ENCODE measurements at regions not wholly inside any gene's neighbourhood (a gene's known extent, or its start where the extent isn't known, plus 50 kb on each side); places are given as distances from the start of the nearest gene placed in this dataset.

- no peak for DNase-seq (ENCODE audit: extremely low read depth, insufficient read length)
- Histone ChIP-seq H3K27me3 (replicated peaks; ENCODE audit: control insufficient read depth, insufficient read depth, low read length) (no peaks in the 10 kb centered on the region), H3K36me3 (ENCODE audit: control insufficient read depth, insufficient read depth, low read length) (no peaks in the 10 kb centered on the region), H3K4me3 (replicated peaks; ENCODE audit: low read depth, low read length) (no peak overlapping the region)
- no peak for TF ChIP-seq CTCF (IDR thresholded peaks at IDR 0.05; ENCODE audit: insufficient read depth, low read length, poor library complexity, severe bottlenecking)
Observed at GRCh38 chr9:22255337-22255736, 191.3 kb upstream of the DMRTA1 start.

- Histone ChIP-seq H3K36me3 (ENCODE audit: control insufficient read depth, insufficient read depth, low read length) (no peaks in the 10 kb centered on the region), H3K4me3 (replicated peaks; ENCODE audit: low read depth, low read length) (no peak overlapping the region), H3K27me3 (replicated peaks; ENCODE audit: control insufficient read depth, insufficient read depth, low read length) (no peaks in the 10 kb centered on the region)
- TF ChIP-seq CTCF (IDR thresholded peaks at IDR 0.05; ENCODE audit: insufficient read depth, low read length, poor library complexity, severe bottlenecking) = no peak
- DNase-seq (ENCODE audit: extremely low read depth, insufficient read length) = no peak
Observed at GRCh38 chr9:22256381-22256780, 190.2 kb upstream of the DMRTA1 start.

- no peak for DNase-seq (ENCODE audit: extremely low read depth, insufficient read length)
- Histone ChIP-seq H3K4me3 (replicated peaks; ENCODE audit: low read depth, low read length) (no peak overlapping the region), H3K27me3 (replicated peaks; ENCODE audit: control insufficient read depth, insufficient read depth, low read length) (no peaks in the 10 kb centered on the region), H3K36me3 (ENCODE audit: control insufficient read depth, insufficient read depth, low read length) (no peaks in the 10 kb centered on the region)
- no peak for TF ChIP-seq CTCF (IDR thresholded peaks at IDR 0.05; ENCODE audit: insufficient read depth, low read length, poor library complexity, severe bottlenecking)
Observed at GRCh38 chr9:22257026-22257816, 189.4 kb upstream of the DMRTA1 start.

- Histone ChIP-seq H3K36me3 (ENCODE audit: control insufficient read depth, insufficient read depth, low read length) (no peaks in the 10 kb centered on the region), H3K4me3 (replicated peaks; ENCODE audit: low read depth, low read length) (no peak overlapping the region), H3K27me3 (replicated peaks; ENCODE audit: control insufficient read depth, insufficient read depth, low read length) (no peaks in the 10 kb centered on the region)
- no peak for TF ChIP-seq CTCF (IDR thresholded peaks at IDR 0.05; ENCODE audit: insufficient read depth, low read length, poor library complexity, severe bottlenecking)
- DNase-seq (ENCODE audit: extremely low read depth, insufficient read length) = no peak
Observed at GRCh38 chr9:22265038-22265437, 181.6 kb upstream of the DMRTA1 start.

GRCh38 chr9:22265534-22265933 is 181.1 kb upstream of the DMRTA1 start:
- no peak for DNase-seq (ENCODE audit: extremely low read depth, insufficient read length)
- Histone ChIP-seq H3K36me3 (ENCODE audit: control insufficient read depth, insufficient read depth, low read length) (no peaks in the 10 kb centered on the region), H3K4me3 (replicated peaks; ENCODE audit: low read depth, low read length) (no peak overlapping the region), H3K27me3 (replicated peaks; ENCODE audit: control insufficient read depth, insufficient read depth, low read length) (no peaks in the 10 kb centered on the region)
- no peak for TF ChIP-seq CTCF (IDR thresholded peaks at IDR 0.05; ENCODE audit: insufficient read depth, low read length, poor library complexity, severe bottlenecking)
